ENCODE measurements at regions not wholly inside any gene's neighbourhood (a gene's known extent, or its start where the extent isn't known, plus 50 kb on each side); places are given as distances from the start of the nearest gene placed in this dataset.

DNA sequence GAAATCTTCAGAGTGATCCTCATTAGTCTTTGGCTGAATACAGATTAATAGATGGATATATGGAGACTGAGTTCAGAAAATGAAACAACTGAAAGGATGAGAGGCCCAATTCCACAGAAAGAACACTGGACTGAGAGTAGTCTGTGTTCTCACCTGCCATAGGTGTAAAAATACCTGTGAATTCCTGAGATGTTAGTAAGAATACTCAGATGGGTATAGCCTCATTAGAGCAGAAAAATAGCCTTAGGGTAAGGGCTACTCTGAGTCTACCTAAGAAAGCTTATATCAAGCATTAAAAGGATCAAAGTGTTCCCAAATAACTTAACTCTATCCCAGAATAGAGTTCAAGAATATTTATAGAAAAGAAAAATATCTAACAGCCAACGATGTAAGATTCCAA lies 1510.3 kb upstream of the SEL1L start:
- TF ChIP-seq, protein P1, sequence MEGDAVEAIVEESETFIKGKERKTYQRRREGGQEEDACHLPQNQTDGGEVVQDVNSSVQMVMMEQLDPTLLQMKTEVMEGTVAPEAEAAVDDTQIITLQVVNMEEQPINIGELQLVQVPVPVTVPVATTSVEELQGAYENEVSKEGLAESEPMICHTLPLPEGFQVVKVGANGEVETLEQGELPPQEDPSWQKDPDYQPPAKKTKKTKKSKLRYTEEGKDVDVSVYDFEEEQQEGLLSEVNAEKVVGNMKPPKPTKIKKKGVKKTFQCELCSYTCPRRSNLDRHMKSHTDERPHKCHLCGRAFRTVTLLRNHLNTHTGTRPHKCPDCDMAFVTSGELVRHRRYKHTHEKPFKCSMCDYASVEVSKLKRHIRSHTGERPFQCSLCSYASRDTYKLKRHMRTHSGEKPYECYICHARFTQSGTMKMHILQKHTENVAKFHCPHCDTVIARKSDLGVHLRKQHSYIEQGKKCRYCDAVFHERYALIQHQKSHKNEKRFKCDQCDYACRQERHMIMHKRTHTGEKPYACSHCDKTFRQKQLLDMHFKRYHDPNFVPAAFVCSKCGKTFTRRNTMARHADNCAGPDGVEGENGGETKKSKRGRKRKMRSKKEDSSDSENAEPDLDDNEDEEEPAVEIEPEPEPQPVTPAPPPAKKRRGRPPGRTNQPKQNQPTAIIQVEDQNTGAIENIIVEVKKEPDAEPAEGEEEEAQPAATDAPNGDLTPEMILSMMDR (IDR thresholded peaks at IDR 0.05): no peak
- TF ChIP-seq EP300 (IDR thresholded peaks at IDR 0.05): no peak

Measured in ovary (tissue), 3 donors.